ENCODE measurements at regions not wholly inside any gene's neighbourhood (a gene's known extent, or its start where the extent isn't known, plus 50 kb on each side); places are given as distances from the start of the nearest gene placed in this dataset.

- Histone ChIP-seq H3K36me3 (ENCODE audit: control insufficient read depth in 4 of 4, insufficient read depth in 4 of 4, low read length in 4 of 4) (no peaks in the 10 kb centered on the region), H3K4me3 (no peak overlapping the region), H3K9me3 (ENCODE audit: control insufficient read depth in 4 of 4, insufficient read depth in 3 of 4, low read length in 3 of 4) (peaks cover 0 to 6% (median 0%) of the 10 kb centered on the region in 4 donors), H3K27ac (ENCODE audit: low read depth in 1 of 2, low read length in 1 of 2) (no peak overlapping the region), H3K4me1 (ENCODE audit: control insufficient read depth in 5 of 5, insufficient read depth in 5 of 5, low read length in 5 of 5) (no peaks in the 10 kb centered on the region), H3K9ac (ENCODE audit: insufficient read depth in 1 of 2, low read length in 2 of 2) (no peak overlapping the region), H3K27me3 (ENCODE audit: control insufficient read depth in 3 of 3, insufficient read depth in 3 of 3, low read length in 2 of 3) (no peaks in the 10 kb centered on the region)
- no peak for ATAC-seq (ENCODE audit: insufficient read depth, low FRiP score)
- DNase-seq, result no peak
- TF ChIP-seq CTCF (IDR thresholded peaks at IDR 0.05; ENCODE audit: control extremely low read depth, extremely low read depth), result no peak
- 87 to 90% methylated on average over 9 of the region's 9 CpGs for WGBS, 2 donors
Measured at GRCh38 chr1:112230232-112230631, 165.8 kb upstream of the CTTNBP2NL start.

GRCh38 chr1:112231331-112231730, 164.7 kb upstream of the CTTNBP2NL start:
- Histone ChIP-seq H3K4me3 (no peak overlapping the region), H3K9ac (ENCODE audit: insufficient read depth in 1 of 2, low read length in 2 of 2) (no peak overlapping the region), H3K4me1 (ENCODE audit: control insufficient read depth in 5 of 5, insufficient read depth in 5 of 5, low read length in 5 of 5) (no peaks in the 10 kb centered on the region), H3K27me3 (ENCODE audit: control insufficient read depth in 3 of 3, insufficient read depth in 3 of 3, low read length in 2 of 3) (no peaks in the 10 kb centered on the region), H3K36me3 (ENCODE audit: control insufficient read depth in 4 of 4, insufficient read depth in 4 of 4, low read length in 4 of 4) (no peaks in the 10 kb centered on the region), H3K9me3 (ENCODE audit: control insufficient read depth in 4 of 4, insufficient read depth in 3 of 4, low read length in 3 of 4) (peaks cover 0 to 6% (median 0%) of the 10 kb centered on the region in 4 donors), H3K27ac (ENCODE audit: low read depth in 1 of 2, low read length in 1 of 2) (no peak overlapping the region)
- no peak for DNase-seq
- ATAC-seq (ENCODE audit: insufficient read depth, low FRiP score), result no peak
- TF ChIP-seq CTCF (IDR thresholded peaks at IDR 0.05; ENCODE audit: control extremely low read depth, extremely low read depth), result no peak
- WGBS, 2 donors, result 63 to 72% methylated on average over 3 of the region's 3 CpGs

GRCh38 chr1:112232848-112233247, 163.2 kb upstream of the CTTNBP2NL start:
- no peaks in the 10 kb centered on the region for H3K4me1 ChIP-seq (ENCODE audit: control insufficient read depth in 5 of 5, insufficient read depth in 5 of 5, low read length in 5 of 5)
- DNase-seq (no peak), ATAC-seq (ENCODE audit: insufficient read depth, low FRiP score) (no peak)
- no peaks in the 10 kb centered on the region for H3K27me3 ChIP-seq (ENCODE audit: control insufficient read depth in 3 of 3, insufficient read depth in 3 of 3, low read length in 2 of 3)
- no peak for TF ChIP-seq CTCF (IDR thresholded peaks at IDR 0.05; ENCODE audit: control extremely low read depth, extremely low read depth)
- no peak overlapping the region for H3K27ac ChIP-seq (ENCODE audit: low read depth in 1 of 2, low read length in 1 of 2)
- H3K9ac ChIP-seq (ENCODE audit: insufficient read depth in 1 of 2, low read length in 2 of 2), result no peak overlapping the region
- no peak overlapping the region for H3K4me3 ChIP-seq
- peaks cover 0 to 6% (median 0%) of the 10 kb centered on the region in 4 donors for H3K9me3 ChIP-seq (ENCODE audit: control insufficient read depth in 4 of 4, insufficient read depth in 3 of 4, low read length in 3 of 4)
- H3K36me3 ChIP-seq (ENCODE audit: control insufficient read depth in 4 of 4, insufficient read depth in 4 of 4, low read length in 4 of 4), result no peaks in the 10 kb centered on the region
- 70 to 79% methylated on average over 3 of the region's 3 CpGs for WGBS, 2 donors

- WGBS, 2 donors, result 80 to 87% methylated on average over 3 of the region's 3 CpGs
- no peak for ATAC-seq (ENCODE audit: insufficient read depth, low FRiP score)
Measured at GRCh38 chr1:112234710-112235109, 161.3 kb upstream of the CTTNBP2NL start.

More at GRCh38 chr1:112234710-112235109, 161.3 kb upstream of the CTTNBP2NL start:
- H3K27me3 ChIP-seq (ENCODE audit: control insufficient read depth in 3 of 3, insufficient read depth in 3 of 3, low read length in 2 of 3), result no peaks in the 10 kb centered on the region
- no peaks in the 10 kb centered on the region for H3K4me1 ChIP-seq (ENCODE audit: control insufficient read depth in 5 of 5, insufficient read depth in 5 of 5, low read length in 5 of 5)
- peak in 2 of 3 donors; percentile 2 to 6 for DNase-seq
- no peak overlapping the region for H3K9ac ChIP-seq (ENCODE audit: insufficient read depth in 1 of 2, low read length in 2 of 2)
- H3K4me3 ChIP-seq, result no peak overlapping the region
- peaks cover 0 to 3% (median 0%) of the 10 kb centered on the region in 4 donors for H3K9me3 ChIP-seq (ENCODE audit: control insufficient read depth in 4 of 4, insufficient read depth in 3 of 4, low read length in 3 of 4)
- no peak overlapping the region for H3K27ac ChIP-seq (ENCODE audit: low read depth in 1 of 2, low read length in 1 of 2)
- no peak for TF ChIP-seq CTCF (IDR thresholded peaks at IDR 0.05; ENCODE audit: control extremely low read depth, extremely low read depth)
- H3K36me3 ChIP-seq (ENCODE audit: control insufficient read depth in 4 of 4, insufficient read depth in 4 of 4, low read length in 4 of 4), result no peaks in the 10 kb centered on the region
